SK-N-SH (cell line): ENCODE measurements at regions not wholly inside any gene's neighbourhood (a gene's known extent, or its start where the extent isn't known, plus 50 kb on each side); places are given as distances from the start of the nearest gene placed in this dataset.

Source experiments
- CTCF ChIA-PET: fragments of 300-600, 350-600 bp; formaldehyde crosslinking; extraction: SDS; loops from one replicate; lab custom pipeline; 2021; lab: Yijun Ruan, JAX
- POLR2A ChIA-PET: fragments of 350-600 bp; sonication (Branson Sonifier 250); formaldehyde crosslinking; extraction: SDS; loops from one replicate; lab custom pipeline; 2020; ENCODE audit warnings: antibody characterized with exemption, inconsistent platforms; lab: Yijun Ruan, JAX
- DNase-seq: peaks from one replicate; pipeline ENCODE4 v3.0.0; 2012
- H2AFZ ChIP-seq: fragments of 200-600 bp; sonication (generic); 2 replicates; pipeline ENCODE4 v1.8.1; 2016; ENCODE audit warnings: antibody characterized with exemption, mild to moderate bottlenecking, low read depth
- H3F3A ChIP-seq: fragments of 200-600 bp; sonication (generic); replicated peaks from 2 replicates; pipeline ENCODE3; 2016; ENCODE audit warnings: antibody characterized with exemption, mild to moderate bottlenecking; ENCODE audit not compliant: insufficient read depth
- H3K27ac ChIP-seq, 2 experiments: fragments of 200-500 bp in 1 of 2; fragments of 200-600 bp in 1 of 2; sonication (Bioruptor generic) in 1 of 2; sonication (generic), shearing (Covaris generic) in 1 of 2; 2 replicates each; pipeline versions ENCODE4 v1.5.1 to v1.6.1; 2014 to 2016; ENCODE audit warnings: low read depth in 2 of 2, inconsistent platforms in 1 of 2, low read length in 1 of 2, mild to moderate bottlenecking in 1 of 2, mixed read lengths in 1 of 2
- H3K27me3 ChIP-seq: fragments of 200-600 bp; sonication (generic), shearing (Covaris generic); 2 replicates; pipeline ENCODE4 v1.6.1; 2016; ENCODE audit warnings: mixed run types; ENCODE audit not compliant: insufficient read depth
- H3K36me3 ChIP-seq, 2 experiments: fragments of 200-500 bp in 1 of 2; fragments of 200-600 bp in 1 of 2; sonication (Bioruptor generic) in 1 of 2; sonication (generic) in 1 of 2; replicated peaks in 1 of 2; 2 replicates each; pipeline versions ENCODE3 to v1.5.1; 2014 to 2016; ENCODE audit warnings: low read length in 1 of 2, mild to moderate bottlenecking in 1 of 2; ENCODE audit not compliant: insufficient read depth in 2 of 2, control insufficient read depth in 1 of 2
- H3K4me1 ChIP-seq, 2 experiments: fragments of 200-500 bp in 1 of 2; fragments of 200-600 bp in 1 of 2; sonication (Bioruptor generic) in 1 of 2; sonication (generic), shearing (Covaris generic) in 1 of 2; 2 replicates each; pipeline versions ENCODE4 v1.5.1 to v1.6.1; 2014 to 2016; ENCODE audit warnings: low read depth in 1 of 2, low read length in 1 of 2, mixed run types in 1 of 2; ENCODE audit not compliant: insufficient read depth in 2 of 2, control insufficient read depth in 1 of 2
- H3K4me2 ChIP-seq: fragments of 200-600 bp; sonication (generic), shearing (Covaris generic); 2 replicates; pipeline ENCODE4 v1.6.1; 2017; ENCODE audit warnings: mixed run types
- H3K4me3 ChIP-seq, 2 experiments: fragments of 200-500 bp in 1 of 2; fragments of 200-600 bp in 1 of 2; sonication (Bioruptor generic) in 1 of 2; sonication (generic), shearing (Covaris generic) in 1 of 2; 2 replicates each; pipeline versions ENCODE4 v1.5.1 to v1.8.1; 2014 to 2016; ENCODE audit warnings: low read depth in 2 of 2, inconsistent platforms in 1 of 2, low read length in 1 of 2, mild to moderate bottlenecking in 1 of 2, mixed read lengths in 1 of 2, moderate library complexity in 1 of 2
- H3K79me2 ChIP-seq: fragments of 200-600 bp; sonication (generic); 2 replicates; pipeline ENCODE4 v1.8.1; 2017; ENCODE audit warnings: mild to moderate bottlenecking; ENCODE audit not compliant: insufficient read depth
- H3K9ac ChIP-seq: fragments of 200-600 bp; sonication (generic); 2 replicates; pipeline ENCODE4 v1.6.1; 2017; ENCODE audit warnings: mixed run types
- H3K9me2 ChIP-seq: fragments of 200-600 bp; sonication (generic); 2 replicates; pipeline ENCODE4 v1.6.1; 2017; ENCODE audit warnings: mixed run types
- H3K9me3 ChIP-seq: fragments of 200-600 bp; sonication (generic); 2 replicates; pipeline ENCODE4 v1.6.1; 2017; ENCODE audit warnings: mixed run types, mild to moderate bottlenecking, moderate library complexity
- H4K20me1 ChIP-seq: fragments of 200-600 bp; sonication (generic); 2 replicates; pipeline ENCODE4 v1.6.1; 2017; ENCODE audit warnings: mild to moderate bottlenecking, mixed run types; ENCODE audit not compliant: insufficient read depth
- ELF1 ChIP-seq: IDR thresholded peaks from 2 replicates; pipeline ENCODE4 v1.4.0; 2012
- FOXJ3 ChIP-seq: sonication (generic); formaldehyde crosslinking; IDR thresholded peaks from 2 replicates; pipeline ENCODE4 v1.5.1; 2020; ENCODE audit warnings: mild to moderate bottlenecking, missing genetic modification reagents
- GATA2 ChIP-seq: sonication (generic); formaldehyde crosslinking; IDR thresholded peaks from 2 replicates; pipeline ENCODE4 v1.5.0; 2020; ENCODE audit warnings: mild to moderate bottlenecking, missing genetic modification reagents
- MEF2A ChIP-seq: IDR thresholded peaks from 2 replicates; pipeline ENCODE4 v1.4.0; 2012; ENCODE audit warnings: low read depth, borderline replicate concordance
- NFIC ChIP-seq: IDR thresholded peaks from 2 replicates; pipeline ENCODE4 v1.4.0; 2012; ENCODE audit warnings: borderline replicate concordance
- TAF1 ChIP-seq: IDR thresholded peaks from 2 replicates; pipeline ENCODE4 v1.6.1; 2012; ENCODE audit warnings: low read depth, mild to moderate bottlenecking, low read length, moderate library complexity, borderline replicate concordance
- TEAD4 ChIP-seq: IDR thresholded peaks from 2 replicates; pipeline ENCODE4 v1.4.0; 2012; ENCODE audit warnings: mild to moderate bottlenecking, borderline replicate concordance; ENCODE audit not compliant: insufficient read depth
- USF2 ChIP-seq: fragments of 150-350 bp; IDR thresholded peaks from 2 replicates; pipeline ENCODE4 v1.6.1; 2017; ENCODE audit warnings: antibody characterized with exemption, low read length, low read depth, borderline replicate concordance
- WGBS: methylation state at CpG from one replicate; pipeline ENCODE4 v1.1.6; 2017; ENCODE audit warnings: low lambda C conversion rate; 5-methylcytosine and 5-hydroxymethylcytosine counted together
- TF ChIP-seq, protein P1 (sequence below): IDR thresholded peaks from 2 replicates; pipeline ENCODE4 v1.4.0; 2012; ENCODE audit warnings: low read depth
- TF ChIP-seq, protein P2 (sequence below): IDR thresholded peaks from 2 replicates; pipeline ENCODE4 v1.4.0; 2012; ENCODE audit warnings: low read depth, borderline replicate concordance

DNA sequence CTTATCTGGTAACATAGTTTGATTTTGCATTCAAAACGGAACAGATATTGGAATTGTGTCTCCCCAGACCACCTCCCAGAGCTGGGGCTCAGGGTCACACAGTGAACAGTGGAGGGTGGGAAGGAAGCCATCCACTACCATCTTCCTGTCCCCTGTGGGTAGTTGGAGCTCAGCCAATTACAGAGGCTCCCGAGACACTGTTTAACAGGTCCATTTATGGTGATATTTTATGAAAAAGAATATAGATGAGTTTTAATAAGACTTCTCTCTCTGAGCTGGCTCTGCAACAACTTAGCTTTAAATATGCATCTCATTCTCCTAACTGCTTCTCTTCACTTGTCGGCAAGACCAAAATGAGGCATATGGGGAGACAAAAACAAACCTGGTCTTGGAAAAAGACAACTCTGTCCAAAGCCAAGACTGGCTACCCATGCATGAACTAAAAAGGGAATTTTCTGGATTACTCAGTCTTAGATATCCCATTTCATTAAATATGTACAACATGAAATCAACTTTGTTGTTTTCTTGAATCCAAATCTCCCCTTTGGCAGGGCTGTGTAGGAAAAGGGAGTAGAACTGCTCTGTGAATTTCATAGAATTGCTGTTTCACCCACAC, 83.8 kb upstream of the HOXC13 start:
- H3K27me3 ChIP-seq = peaks cover 21% of the 10 kb centered on the region
- 10% methylated on average over 3 of the region's 3 CpGs for WGBS
- CTCF ChIA-PET = interaction anchor here (0.9 to 1.2 kb wide), 3 partner anchors 14 to 111 kb away, joined by 3 read pairs; no protein-coding TSS in a partner anchor

GRCh38 chr12:53856132-53856531, 82.5 kb upstream of the HOXC13 start:
- no peak overlapping the region for H2AFZ ChIP-seq
- H3K79me2 ChIP-seq = no peaks in the 10 kb centered on the region
- no peak overlapping the region for H3K9ac ChIP-seq

More for the DNA sequence above, 83.8 kb upstream of the HOXC13 start:
- H3K9ac ChIP-seq = no peak overlapping the region
- no peak overlapping the region for H3K4me3 ChIP-seq
- no peak overlapping the region for H2AFZ ChIP-seq
- no peak for DNase-seq
- no peaks in the 10 kb centered on the region for H4K20me1 ChIP-seq
- no peaks in the 10 kb centered on the region for H3F3A ChIP-seq
- H3K9me2 ChIP-seq = no peaks in the 10 kb centered on the region
- no peaks in the 10 kb centered on the region for H3K79me2 ChIP-seq
- H3K4me2 ChIP-seq = no peak overlapping the region
- POLR2A ChIA-PET = interaction anchor here (0.6 kb wide), 1 partner anchor 19 kb away, joined by 3 read pairs; no protein-coding TSS in a partner anchor
- H3K4me1 ChIP-seq = peaks cover 0 to 3% of the 10 kb centered on the region in 2 experiments; a peak in 1 of 4 replicates
- no peak overlapping the region for H3K27ac ChIP-seq
- H3K36me3 ChIP-seq = no peaks in the 10 kb centered on the region
- TF ChIP-seq GATA2 (CRISPR knock-in tag) = no peak
- no peak for TF ChIP-seq ELF1
- no peaks in the 10 kb centered on the region for H3K9me3 ChIP-seq

More at GRCh38 chr12:53856132-53856531, 82.5 kb upstream of the HOXC13 start:
- ChIA-PET CTCF (no interaction called here), POLR2A (no interaction called here)
- Histone ChIP-seq H3K36me3 (no peaks in the 10 kb centered on the region), H3K4me3 (no peak overlapping the region), H4K20me1 (no peaks in the 10 kb centered on the region), H3K4me1 (peaks cover 0 to 3% of the 10 kb centered on the region in 2 experiments; a peak in 1 of 4 replicates), H3K4me2 (no peak overlapping the region), H3F3A (no peaks in the 10 kb centered on the region), H3K9me2 (no peaks in the 10 kb centered on the region), H3K27me3 (peaks cover 14% of the 10 kb centered on the region; the same call in 1 of the 2 replicates), H3K27ac (no peak overlapping the region), H3K9me3 (no peaks in the 10 kb centered on the region)
- WGBS = 44% methylated on average over 5 of the region's 5 CpGs
- no peak for DNase-seq
- no peak for TF ChIP-seq USF2
- no peak for TF ChIP-seq TAF1
- no peak for TF ChIP-seq NFIC
- no peak for TF ChIP-seq FOXJ3 (CRISPR knock-in tag)
- TF ChIP-seq, protein P1, sequence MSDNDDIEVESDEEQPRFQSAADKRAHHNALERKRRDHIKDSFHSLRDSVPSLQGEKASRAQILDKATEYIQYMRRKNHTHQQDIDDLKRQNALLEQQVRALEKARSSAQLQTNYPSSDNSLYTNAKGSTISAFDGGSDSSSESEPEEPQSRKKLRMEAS = no peak
- no peak for TF ChIP-seq TEAD4
- TF ChIP-seq MEF2A = no peak
- TF ChIP-seq, protein P2, sequence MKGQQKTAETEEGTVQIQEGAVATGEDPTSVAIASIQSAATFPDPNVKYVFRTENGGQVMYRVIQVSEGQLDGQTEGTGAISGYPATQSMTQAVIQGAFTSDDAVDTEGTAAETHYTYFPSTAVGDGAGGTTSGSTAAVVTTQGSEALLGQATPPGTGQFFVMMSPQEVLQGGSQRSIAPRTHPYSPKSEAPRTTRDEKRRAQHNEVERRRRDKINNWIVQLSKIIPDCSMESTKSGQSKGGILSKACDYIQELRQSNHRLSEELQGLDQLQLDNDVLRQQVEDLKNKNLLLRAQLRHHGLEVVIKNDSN = no peak
